GM23248 (cell line): ENCODE measurements at regions not wholly inside any gene's neighbourhood (a gene's known extent, or its start where the extent isn't known, plus 50 kb on each side); places are given as distances from the start of the nearest gene placed in this dataset.

Source experiments
- DNase-seq: peaks from one replicate; pipeline ENCODE4 v3.0.0-alpha.2; 2015
- H2AFZ ChIP-seq: fragments of 200-600 bp; sonication (generic); 2 replicates; pipeline ENCODE4 v1.6.1; 2016; ENCODE audit warnings: antibody characterized with exemption
- H3F3A ChIP-seq: fragments of 200-600 bp; sonication (generic); 2 replicates; pipeline ENCODE4 v1.6.1; 2016; ENCODE audit warnings: mild to moderate bottlenecking, antibody characterized with exemption, mixed run types; ENCODE audit not compliant: insufficient read depth
- H3K27ac ChIP-seq: fragments of 200-600 bp; sonication (generic); 2 replicates; pipeline ENCODE4 v1.5.1; 2016; ENCODE audit warnings: mild to moderate bottlenecking
- H3K27me3 ChIP-seq: fragments of 200-600 bp; sonication (generic); replicated peaks from 2 replicates; pipeline ENCODE4 v1.6.1; 2016; ENCODE audit warnings: mild to moderate bottlenecking; ENCODE audit not compliant: insufficient read depth
- H3K36me3 ChIP-seq: fragments of 200-600 bp; sonication (generic); 2 replicates; pipeline ENCODE4 v1.6.1; 2016; ENCODE audit warnings: low read depth, mild to moderate bottlenecking
- H3K4me1 ChIP-seq: fragments of 200-600 bp; sonication (generic); 2 replicates; pipeline ENCODE4 v1.6.1; 2016; ENCODE audit warnings: mild to moderate bottlenecking; ENCODE audit not compliant: insufficient read depth
- H3K4me2 ChIP-seq: fragments of 200-600 bp; sonication (generic); one replicate; pipeline ENCODE4 v1.6.1; 2016; ENCODE audit warnings: mild to moderate bottlenecking; ENCODE audit not compliant: unreplicated experiment
- H3K4me3 ChIP-seq: fragments of 200-600 bp; sonication (generic); 2 replicates; pipeline ENCODE4 v1.5.1; 2016; ENCODE audit warnings: mild to moderate bottlenecking
- H3K79me2 ChIP-seq: fragments of 200-600 bp; sonication (generic); 2 replicates; pipeline ENCODE4 v1.6.1; 2016; ENCODE audit warnings: mild to moderate bottlenecking; ENCODE audit not compliant: insufficient read depth
- H3K9ac ChIP-seq: fragments of 200-600 bp; sonication (generic); 2 replicates; pipeline ENCODE4 v1.6.1; 2016; ENCODE audit warnings: mild to moderate bottlenecking
- H3K9me2 ChIP-seq: fragments of 200-600 bp; sonication (generic); 2 replicates; pipeline ENCODE4 v1.6.1; 2016; ENCODE audit warnings: mixed run types, mild to moderate bottlenecking, moderate library complexity; ENCODE audit not compliant: insufficient read depth
- H3K9me3 ChIP-seq: fragments of 200-600 bp; sonication (generic); one replicate; pipeline ENCODE4 v1.6.1; 2017; ENCODE audit warnings: low read depth
- H4K20me1 ChIP-seq: fragments of 200-600 bp; sonication (generic); 2 replicates; pipeline ENCODE4 v1.6.0; 2016; ENCODE audit not compliant: insufficient read depth
- EZH2 ChIP-seq: fragments of 200-600 bp; sonication (generic); IDR thresholded peaks from 2 replicates; pipeline ENCODE4 v1.6.1; 2018; ENCODE audit warnings: antibody characterized with exemption, mild to moderate bottlenecking; ENCODE audit not compliant: insufficient read depth, poor library complexity, severe bottlenecking
- EZH2phosphoT487 ChIP-seq: fragments of 200-600 bp; sonication (generic); IDR thresholded peaks from 2 replicates; pipeline ENCODE4 v1.6.1; 2018; ENCODE audit warnings: antibody characterized with exemption, moderate library complexity, mild to moderate bottlenecking, low read depth; ENCODE audit not compliant: insufficient read depth
- WGBS, 2 experiments: methylation state at CpG; one replicate each; pipeline ENCODE4 v1.1.6; 2015 to 2017; ENCODE audit warnings: low lambda C conversion rate in 2 of 2, low coverage in 1 of 2; ENCODE audit errors: missing lambda C conversion rate in 2 of 2; 5-methylcytosine and 5-hydroxymethylcytosine counted together
- in situ Hi-C: fragments of 300-500 bp; cut with MboI; formaldehyde crosslinking; loops from 2 replicates; pipeline ENCODE4 v1.15.0; 2020

GRCh38 chr10:78568620-78569019 is 500.1 kb upstream of the ZMIZ1 start:
- Histone ChIP-seq H3K9me2 (no peaks in the 10 kb centered on the region), H4K20me1 (no peaks in the 10 kb centered on the region), H3K4me2 (no peak overlapping the region), H3K4me3 (no peak overlapping the region), H3K79me2 (no peaks in the 10 kb centered on the region), H3K36me3 (no peaks in the 10 kb centered on the region), H3K9ac (no peak overlapping the region), H3K9me3 (no peaks in the 10 kb centered on the region), H3F3A (no peaks in the 10 kb centered on the region), H3K27ac (no peak overlapping the region), H2AFZ (no peak overlapping the region), H3K4me1 (no peaks in the 10 kb centered on the region), H3K27me3 (peaks cover 8% of the 10 kb centered on the region; the same call in 1 of the 2 replicates)
- DNase-seq, result no peak
- TF ChIP-seq EZH2 (no peak), EZH2phosphoT487 (no peak)
- 84 to 88% methylated on average over 2 of the region's 2 CpGs for WGBS, 2 experiments
- in situ Hi-C loops, result no loop called here

GRCh38 chr10:78570633-78571235 is 498.0 kb upstream of the ZMIZ1 start:
- no peak for DNase-seq
- Histone ChIP-seq H3K79me2 (no peaks in the 10 kb centered on the region), H3K4me1 (no peaks in the 10 kb centered on the region), H3K4me3 (no peak overlapping the region), H3K36me3 (no peaks in the 10 kb centered on the region), H3K27ac (no peak overlapping the region), H3K9me3 (no peaks in the 10 kb centered on the region), H3K4me2 (no peak overlapping the region), H3F3A (no peaks in the 10 kb centered on the region), H2AFZ (no peak overlapping the region), H4K20me1 (no peaks in the 10 kb centered on the region), H3K27me3 (peaks cover 2% of the 10 kb centered on the region; the same call in 1 of the 2 replicates), H3K9ac (no peak overlapping the region), H3K9me2 (no peaks in the 10 kb centered on the region)
- TF ChIP-seq EZH2phosphoT487, result no peak
- no peak for TF ChIP-seq EZH2
- WGBS, 2 experiments, result 73 to 74% methylated on average over 7 of the region's 7 CpGs
- in situ Hi-C loops, result no loop called here

- no peaks in the 10 kb centered on the region for H3K36me3 ChIP-seq
- TF ChIP-seq EZH2phosphoT487, result no peak
- no peak for TF ChIP-seq EZH2
- H2AFZ ChIP-seq, result no peak overlapping the region
- H3K27me3 ChIP-seq, result no peaks in the 10 kb centered on the region; the same call in 1 of the 2 replicates
- H3K9ac ChIP-seq, result no peak overlapping the region
- no peaks in the 10 kb centered on the region for H3K9me2 ChIP-seq
- DNase-seq, result no peak
- in situ Hi-C loops, result no loop called here
- no peak overlapping the region for H3K4me2 ChIP-seq
- H3K79me2 ChIP-seq, result no peaks in the 10 kb centered on the region
- H3K4me1 ChIP-seq, result no peaks in the 10 kb centered on the region
- H3F3A ChIP-seq, result no peaks in the 10 kb centered on the region
- no peaks in the 10 kb centered on the region for H4K20me1 ChIP-seq
- no peak overlapping the region for H3K27ac ChIP-seq
- WGBS, 2 experiments, result 80 to 84% methylated on average over 7 of the region's 7 CpGs
- no peak overlapping the region for H3K4me3 ChIP-seq
- H3K9me3 ChIP-seq, result no peaks in the 10 kb centered on the region
Measured at GRCh38 chr10:78571286-78571685, 497.5 kb upstream of the ZMIZ1 start.

- TF ChIP-seq EZH2, result no peak
- no peak for TF ChIP-seq EZH2phosphoT487
- no peak for DNase-seq
- WGBS, 2 experiments, result 67 to 73% methylated on average over 1 of the region's 1 CpG
Measured at GRCh38 chr10:78571891-78572290, 496.9 kb upstream of the ZMIZ1 start.

More at GRCh38 chr10:78571891-78572290, 496.9 kb upstream of the ZMIZ1 start:
- Histone ChIP-seq H4K20me1 (no peaks in the 10 kb centered on the region), H3K36me3 (no peaks in the 10 kb centered on the region), H3K27ac (no peak overlapping the region), H3K9me3 (no peaks in the 10 kb centered on the region), H3K4me2 (no peak overlapping the region), H3K4me3 (no peak overlapping the region), H3K9ac (no peak overlapping the region), H3F3A (no peaks in the 10 kb centered on the region), H3K9me2 (no peaks in the 10 kb centered on the region), H3K79me2 (no peaks in the 10 kb centered on the region), H2AFZ (no peak overlapping the region), H3K4me1 (no peaks in the 10 kb centered on the region), H3K27me3 (no peaks in the 10 kb centered on the region; the same call in 1 of the 2 replicates)
- in situ Hi-C loops, result no loop called here
